A549 (cell line): ENCODE measurements at regions not wholly inside any gene's neighbourhood (a gene's known extent, or its start where the extent isn't known, plus 50 kb on each side); places are given as distances from the start of the nearest gene placed in this dataset.

Experiments used
- ATAC-seq, 2 experiments: fragments of 200-7000 bp in 1 of 2; fragments of >200 bp in 1 of 2; cut with Nextera tagmentation in 1 of 2; cut with Tn5 transposase in 1 of 2; 3 replicates each; pipeline versions ENCODE4 v1.8.0 to v1.9.1; 2018 to 2020; ENCODE audit warnings: mild to moderate bottlenecking in 1 of 2, moderate library complexity in 1 of 2
- CTCF ChIA-PET: fragments of 300-600 bp; sonication (Branson Sonifier 250); formaldehyde crosslinking; extraction: SDS; loops from one replicate; lab custom pipeline; 2021; ENCODE audit warnings: antibody characterized with exemption, inconsistent platforms; lab: Yijun Ruan, JAX
- POLR2A ChIA-PET: fragments of 350-600 bp; formaldehyde crosslinking; extraction: SDS; loops from one replicate; lab custom pipeline; 2021; ENCODE audit warnings: antibody characterized with exemption, inconsistent platforms; lab: Yijun Ruan, JAX
- DNase-seq, 2 experiments: peaks; one replicate each; pipeline versions ENCODE4 v3.0.0 to v3.0.0-alpha.2; 2011 to 2016; ENCODE audit warnings: low read depth in 1 of 2, low spot score in 1 of 2
- FAIRE-seq: peaks from 2 replicates; lab custom pipeline; 2011; peaks lifted over from hg19 to GRCh38; lab: Jason Lieb, UNC
- H3K27ac ChIP-seq, 2 experiments: fragments of >200 bp; sonication (Bioruptor Twin); formaldehyde crosslinking; 3 replicates each; pipeline ENCODE4 v1.5.1; 2016 to 2017
- H3K4me1 ChIP-seq: fragments of >200 bp; sonication (Bioruptor Twin); formaldehyde crosslinking; 3 replicates; pipeline ENCODE4 v1.6.1; 2016
- H3K4me2 ChIP-seq: fragments of >200 bp; sonication (Bioruptor Twin); formaldehyde crosslinking; 3 replicates; pipeline ENCODE4 v1.6.1; 2016
- H3K4me3 ChIP-seq: fragments of >200 bp; sonication (Bioruptor Twin); formaldehyde crosslinking; 3 replicates; pipeline ENCODE4 v1.5.1; 2016
- H3K9me3 ChIP-seq: fragments of >200 bp; sonication (Bioruptor Twin); formaldehyde crosslinking; 3 replicates; pipeline ENCODE4 v1.6.1; 2016
- CHD4 ChIP-seq: fragments of 200-600 bp; sonication (generic); IDR thresholded peaks from 2 replicates; pipeline ENCODE4 v1.6.1; 2016; ENCODE audit warnings: antibody characterized with exemption, mild to moderate bottlenecking, borderline replicate concordance
- EHF ChIP-seq: fragments of 250-450 bp; sonication (Bioruptor Pico); IDR thresholded peaks from 2 replicates; pipeline ENCODE4 v1.5.0; 2020; ENCODE audit warnings: mild to moderate bottlenecking
- ESRRA ChIP-seq: fragments of 150-350 bp; IDR thresholded peaks from 2 replicates; pipeline ENCODE4 v1.6.1; 2014; ENCODE audit warnings: mild to moderate bottlenecking, low read length, borderline replicate concordance
- HEYL ChIP-seq: fragments of 250-450 bp; sonication (Bioruptor Pico); IDR thresholded peaks from 2 replicates; pipeline ENCODE4 v1.8.0; 2021; ENCODE audit warnings: mild to moderate bottlenecking, moderate library complexity
- JUN ChIP-seq, 2 experiments: fragments of >200 bp; sonication (Bioruptor Twin); formaldehyde crosslinking; IDR thresholded peaks; 2 replicates in 1 of 2; 3 replicates in 1 of 2; pipeline ENCODE4 v1.6.1; 2016 to 2017
- KDM1A ChIP-seq: fragments of 200-600 bp; sonication (generic); IDR thresholded peaks from 2 replicates; pipeline ENCODE4 v1.6.1; 2016; ENCODE audit warnings: low read depth, mild to moderate bottlenecking
- MYC ChIP-seq: IDR thresholded peaks from 2 replicates; pipeline ENCODE4 v1.6.1; 2012; ENCODE audit warnings: mild to moderate bottlenecking, inconsistent platforms, low read length, improper control_type of control experiment, borderline replicate concordance
- POLR2AphosphoS2 ChIP-seq: conservative IDR thresholded peaks from 2 replicates; pipeline ENCODE4 v1.6.1; 2012; ENCODE audit warnings: low read length, improper control_type of control experiment, inconsistent platforms
- RAD21 ChIP-seq, 2 experiments: fragments of >200 bp in 1 of 2; sonication (Bioruptor Twin) in 1 of 2; formaldehyde crosslinking in 1 of 2; IDR thresholded peaks in 1 of 2; conservative IDR thresholded peaks in 1 of 2; 2 replicates in 1 of 2; 3 replicates in 1 of 2; pipeline ENCODE4 v1.6.1; 2012 to 2018; ENCODE audit warnings: inconsistent platforms in 1 of 2
- RCOR1 ChIP-seq: fragments of 150-350 bp; IDR thresholded peaks from 2 replicates; pipeline ENCODE4 v1.6.1; 2014; ENCODE audit warnings: antibody characterized with exemption, low read length, low read depth
- RNF2 ChIP-seq: fragments of 200-600 bp; sonication (generic); IDR thresholded peaks from 2 replicates; pipeline ENCODE4 v1.6.1; 2016; ENCODE audit warnings: low read depth, mild to moderate bottlenecking, antibody characterized with exemption, moderate library complexity, borderline replicate concordance
- TFCP2L1 ChIP-seq: fragments of 250-450 bp; sonication (Bioruptor Pico); IDR thresholded peaks from 2 replicates; pipeline ENCODE4 v1.5.0; 2021; ENCODE audit warnings: mild to moderate bottlenecking
- WGBS: methylation state at CpG from one replicate; pipeline ENCODE4 v1.1.6; 2017; ENCODE audit errors: missing lambda C conversion rate; 5-methylcytosine and 5-hydroxymethylcytosine counted together
- TF ChIP-seq, protein P1 (sequence below): fragments of >200 bp; sonication (Bioruptor Twin); formaldehyde crosslinking; IDR thresholded peaks from 3 replicates; pipeline ENCODE4 v1.5.1; 2016
- TF ChIP-seq, protein P2 (sequence below): fragments of 250-450 bp; sonication (Bioruptor Pico); IDR thresholded peaks from 2 replicates; pipeline ENCODE4 v1.5.0; 2021; ENCODE audit warnings: mild to moderate bottlenecking, moderate library complexity, borderline replicate concordance
- TF ChIP-seq, protein P3 (sequence below): fragments of 450-650 bp; IDR thresholded peaks from 2 replicates; pipeline ENCODE4 v1.6.1; 2014; ENCODE audit warnings: antibody characterized with exemption
- TF ChIP-seq, protein P4 (sequence below): fragments of 250-450 bp; sonication (Bioruptor Pico); IDR thresholded peaks from 2 replicates; pipeline ENCODE4 v1.5.0; 2020; ENCODE audit warnings: low read depth, mild to moderate bottlenecking, moderate library complexity

DNA sequence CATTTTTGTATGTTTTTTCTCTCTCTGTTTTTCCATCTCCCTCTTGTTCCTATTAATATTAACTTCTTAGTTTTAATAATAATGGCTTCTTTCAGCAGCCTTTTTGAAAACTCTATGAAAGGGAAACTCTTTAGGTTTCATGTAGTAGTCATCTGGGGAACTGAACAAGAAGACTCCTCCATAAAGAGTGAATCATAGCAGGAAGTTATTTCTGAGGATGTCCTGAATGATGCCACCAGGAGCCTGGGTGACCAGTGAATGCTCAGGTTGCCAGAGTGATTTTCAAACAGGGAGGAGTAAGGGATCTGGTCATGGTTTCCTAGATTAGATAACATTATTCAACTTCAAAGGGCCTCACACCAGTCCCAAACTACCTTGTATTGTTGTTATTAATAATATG, 212.8 kb upstream of the PDE5A start:
- FAIRE-seq = no peak
- H3K9me3 ChIP-seq = no peaks in the 10 kb centered on the region
- H3K4me1 ChIP-seq = no peaks in the 10 kb centered on the region
- ATAC-seq = no peak
- H3K4me2 ChIP-seq = no peak overlapping the region
- no peak for DNase-seq
- POLR2A ChIA-PET = no interaction called here
- CTCF ChIA-PET = no interaction called here
- no peak overlapping the region for H3K4me3 ChIP-seq
- H3K27ac ChIP-seq = no peak overlapping the region
- TF ChIP-seq, protein P1, sequence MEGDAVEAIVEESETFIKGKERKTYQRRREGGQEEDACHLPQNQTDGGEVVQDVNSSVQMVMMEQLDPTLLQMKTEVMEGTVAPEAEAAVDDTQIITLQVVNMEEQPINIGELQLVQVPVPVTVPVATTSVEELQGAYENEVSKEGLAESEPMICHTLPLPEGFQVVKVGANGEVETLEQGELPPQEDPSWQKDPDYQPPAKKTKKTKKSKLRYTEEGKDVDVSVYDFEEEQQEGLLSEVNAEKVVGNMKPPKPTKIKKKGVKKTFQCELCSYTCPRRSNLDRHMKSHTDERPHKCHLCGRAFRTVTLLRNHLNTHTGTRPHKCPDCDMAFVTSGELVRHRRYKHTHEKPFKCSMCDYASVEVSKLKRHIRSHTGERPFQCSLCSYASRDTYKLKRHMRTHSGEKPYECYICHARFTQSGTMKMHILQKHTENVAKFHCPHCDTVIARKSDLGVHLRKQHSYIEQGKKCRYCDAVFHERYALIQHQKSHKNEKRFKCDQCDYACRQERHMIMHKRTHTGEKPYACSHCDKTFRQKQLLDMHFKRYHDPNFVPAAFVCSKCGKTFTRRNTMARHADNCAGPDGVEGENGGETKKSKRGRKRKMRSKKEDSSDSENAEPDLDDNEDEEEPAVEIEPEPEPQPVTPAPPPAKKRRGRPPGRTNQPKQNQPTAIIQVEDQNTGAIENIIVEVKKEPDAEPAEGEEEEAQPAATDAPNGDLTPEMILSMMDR = no peak
- TF ChIP-seq, protein P2, sequence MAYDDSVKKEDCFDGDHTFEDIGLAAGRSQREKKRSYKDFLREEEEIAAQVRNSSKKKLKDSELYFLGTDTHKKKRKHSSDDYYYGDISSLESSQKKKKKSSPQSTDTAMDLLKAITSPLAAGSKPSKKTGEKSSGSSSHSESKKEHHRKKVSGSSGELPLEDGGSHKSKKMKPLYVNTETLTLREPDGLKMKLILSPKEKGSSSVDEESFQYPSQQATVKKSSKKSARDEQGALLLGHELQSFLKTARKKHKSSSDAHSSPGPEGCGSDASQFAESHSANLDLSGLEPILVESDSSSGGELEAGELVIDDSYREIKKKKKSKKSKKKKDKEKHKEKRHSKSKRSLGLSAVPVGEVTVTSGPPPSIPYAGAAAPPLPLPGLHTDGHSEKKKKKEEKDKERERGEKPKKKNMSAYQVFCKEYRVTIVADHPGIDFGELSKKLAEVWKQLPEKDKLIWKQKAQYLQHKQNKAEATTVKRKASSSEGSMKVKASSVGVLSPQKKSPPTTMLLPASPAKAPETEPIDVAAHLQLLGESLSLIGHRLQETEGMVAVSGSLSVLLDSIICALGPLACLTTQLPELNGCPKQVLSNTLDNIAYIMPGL (CRISPR knock-in tag) = no peak
- TF ChIP-seq EHF (CRISPR knock-in tag) = no peak
- TF ChIP-seq, protein P3, sequence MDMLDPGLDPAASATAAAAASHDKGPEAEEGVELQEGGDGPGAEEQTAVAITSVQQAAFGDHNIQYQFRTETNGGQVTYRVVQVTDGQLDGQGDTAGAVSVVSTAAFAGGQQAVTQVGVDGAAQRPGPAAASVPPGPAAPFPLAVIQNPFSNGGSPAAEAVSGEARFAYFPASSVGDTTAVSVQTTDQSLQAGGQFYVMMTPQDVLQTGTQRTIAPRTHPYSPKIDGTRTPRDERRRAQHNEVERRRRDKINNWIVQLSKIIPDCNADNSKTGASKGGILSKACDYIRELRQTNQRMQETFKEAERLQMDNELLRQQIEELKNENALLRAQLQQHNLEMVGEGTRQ = no peak
- no peak for TF ChIP-seq RCOR1
- TF ChIP-seq ESRRA = no peak
- no peak for TF ChIP-seq POLR2AphosphoS2
- TF ChIP-seq JUN (IDR thresholded peaks at IDR 0.05) = no peak
- TF ChIP-seq MYC = no peak
- no peak for TF ChIP-seq RAD21 (conservative IDR thresholded peaks at IDR 0.05 in 1 of 2, IDR thresholded peaks at IDR 0.05 in 1 of 2)

DNA sequence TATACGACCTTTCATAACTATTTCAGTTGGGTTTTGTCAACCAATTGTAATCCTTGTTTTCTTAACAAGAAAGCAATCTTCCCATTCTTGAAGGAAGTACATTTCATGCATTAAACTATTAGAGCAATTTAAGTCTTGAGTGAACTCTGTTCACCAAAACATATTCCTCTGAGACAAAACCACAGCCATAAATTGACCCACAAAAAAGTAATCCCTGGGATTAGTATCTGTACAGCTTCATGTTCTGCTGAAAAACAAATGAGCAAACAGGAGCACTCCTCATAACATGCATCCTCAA, 207.0 kb upstream of the PDE5A start:
- TF ChIP-seq CHD4 = no peak
- TF ChIP-seq TFCP2L1 = no peak
- no peak for TF ChIP-seq HEYL (CRISPR knock-in tag)
- TF ChIP-seq KDM1A = no peak
- no peak for TF ChIP-seq RCOR1
- TF ChIP-seq, protein P3 = no peak
- TF ChIP-seq, protein P4, sequence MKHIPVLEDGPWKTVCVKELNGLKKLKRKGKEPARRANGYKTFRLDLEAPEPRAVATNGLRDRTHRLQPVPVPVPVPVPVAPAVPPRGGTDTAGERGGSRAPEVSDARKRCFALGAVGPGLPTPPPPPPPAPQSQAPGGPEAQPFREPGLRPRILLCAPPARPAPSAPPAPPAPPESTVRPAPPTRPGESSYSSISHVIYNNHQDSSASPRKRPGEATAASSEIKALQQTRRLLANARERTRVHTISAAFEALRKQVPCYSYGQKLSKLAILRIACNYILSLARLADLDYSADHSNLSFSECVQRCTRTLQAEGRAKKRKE (CRISPR knock-in tag) = no peak
- no peak for TF ChIP-seq RNF2
- H3K4me1 ChIP-seq = no peaks in the 10 kb centered on the region
- WGBS = 20% methylated on average over 1 of the region's 1 CpG
- ChIA-PET POLR2A (no interaction called here), CTCF (interaction anchor here (0.6 kb wide), 1 partner anchor 223 kb away, joined by 4 read pairs; no protein-coding TSS in a partner anchor)
- H3K4me2 ChIP-seq = no peak overlapping the region
- DNase-seq (no peak), FAIRE-seq (no peak), ATAC-seq (no peak)
- no peak overlapping the region for H3K4me3 ChIP-seq
- no peak overlapping the region for H3K27ac ChIP-seq
- H3K9me3 ChIP-seq = no peaks in the 10 kb centered on the region
